HK-2 (cell line): ENCODE measurements at regions not wholly inside any gene's neighbourhood (a gene's known extent, or its start where the extent isn't known, plus 50 kb on each side); places are given as distances from the start of the nearest gene placed in this dataset.
"Not testable (repeated sequence)": the region's sequence is repeated elsewhere in the genome, so short reads cannot be mapped to it uniquely, and the experiment has no call there.

Experiments
- DNase-seq: peaks from one replicate; pipeline ENCODE4 v3.0.0-alpha.2; 2018; ENCODE audit not compliant: unreplicated experiment

DNA sequence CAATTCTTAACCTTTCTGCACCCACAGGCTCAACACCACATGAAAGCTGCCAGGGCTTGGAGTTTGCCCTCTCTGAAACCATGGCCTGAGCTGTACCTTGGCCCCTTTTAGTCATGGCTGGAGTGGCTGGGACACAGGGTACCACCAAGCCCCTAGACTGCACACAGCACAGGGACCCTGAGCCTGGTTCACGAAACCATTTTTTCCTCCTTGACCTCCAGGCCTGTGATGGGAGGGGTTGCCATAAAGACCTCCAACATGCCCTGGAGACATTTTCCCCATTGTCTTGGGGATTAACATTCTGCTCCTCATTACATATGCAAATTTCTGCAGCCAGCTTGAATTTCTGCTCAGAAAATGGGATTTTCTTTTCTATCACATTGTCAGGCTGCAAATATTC is 113.4 kb downstream of the XPNPEP1 start:
- DNase-seq: not testable (repeated sequence)

DNA sequence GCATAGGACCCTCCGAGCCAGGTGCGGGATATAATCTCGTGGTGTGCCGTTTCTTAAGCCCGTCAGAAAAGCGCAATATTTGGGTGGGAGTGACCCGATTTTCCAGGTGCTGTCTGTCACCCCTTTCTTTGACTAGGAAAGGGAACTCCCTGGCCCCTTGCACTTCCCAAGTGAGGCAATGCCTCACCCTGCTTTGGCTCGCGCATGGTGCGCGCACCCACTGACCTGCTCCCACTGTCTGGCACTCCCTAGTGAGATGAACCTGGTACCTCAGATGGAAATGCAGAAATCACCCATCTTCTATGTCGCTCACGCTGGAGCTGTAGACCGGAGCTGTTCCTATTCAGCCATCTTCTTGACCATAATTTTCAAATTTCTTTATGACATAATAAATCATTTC is 122.1 kb downstream of the XPNPEP1 start:
- DNase-seq: not testable (repeated sequence)

DNA sequence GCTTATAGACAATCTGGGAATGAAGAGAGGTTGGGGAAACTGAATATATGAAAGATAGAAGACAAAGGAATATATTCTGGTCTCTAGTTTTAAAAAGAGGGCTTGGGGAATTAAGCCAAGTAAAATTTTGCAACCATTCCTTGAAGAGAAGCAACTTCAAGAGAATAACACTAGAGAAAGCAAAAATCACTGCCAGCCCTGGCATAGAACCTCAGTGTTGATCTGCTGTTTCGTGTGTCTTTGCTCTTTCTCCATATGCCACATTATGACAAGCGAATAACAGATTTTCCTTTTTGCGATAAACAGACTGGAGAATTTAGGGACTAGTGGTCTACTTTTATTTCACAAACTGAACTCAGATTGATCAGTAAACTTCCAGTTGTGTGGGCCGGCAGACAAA is 132.7 kb downstream of the XPNPEP1 start:
- DNase-seq: no peak

DNA sequence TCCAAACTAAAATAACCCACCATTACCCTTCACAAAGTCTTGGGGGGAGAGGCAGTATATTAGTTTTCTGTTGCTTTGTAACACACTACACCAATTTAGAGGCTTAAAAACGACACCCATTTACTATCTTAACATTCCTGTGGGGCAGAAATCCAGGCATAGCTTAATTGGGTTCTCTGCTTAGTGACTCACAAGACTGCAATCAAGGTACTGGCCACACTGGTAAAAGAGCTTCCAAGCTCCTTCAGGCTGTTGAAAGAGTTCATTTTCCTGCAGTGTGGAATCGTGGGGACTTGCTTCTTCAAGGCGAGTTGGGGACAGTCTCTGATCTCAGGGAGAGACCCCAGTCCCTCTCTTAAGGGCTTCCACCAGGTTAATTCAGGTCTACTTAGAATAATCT is 139.1 kb downstream of the XPNPEP1 start:
- no peak for DNase-seq

DNA sequence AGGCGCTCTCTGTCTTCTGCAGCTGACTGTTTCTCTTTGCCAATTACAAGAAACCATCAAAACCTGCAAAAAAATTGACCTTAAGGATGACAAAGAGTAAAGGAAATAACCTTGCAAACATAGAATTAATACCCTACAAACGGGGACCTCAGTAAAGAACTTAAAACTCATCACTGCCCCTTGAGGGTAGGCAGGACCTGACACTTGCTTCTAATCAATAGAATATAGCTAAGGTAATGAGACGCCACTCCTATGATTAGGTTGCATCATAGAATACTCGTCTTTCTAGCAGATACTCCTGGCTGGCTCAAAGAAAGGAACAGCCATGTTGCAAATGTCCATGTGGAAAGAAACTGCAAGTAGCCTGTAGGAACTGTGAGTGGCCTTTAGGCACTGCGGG is 140.0 kb downstream of the XPNPEP1 start:
- DNase-seq: no peak

DNA sequence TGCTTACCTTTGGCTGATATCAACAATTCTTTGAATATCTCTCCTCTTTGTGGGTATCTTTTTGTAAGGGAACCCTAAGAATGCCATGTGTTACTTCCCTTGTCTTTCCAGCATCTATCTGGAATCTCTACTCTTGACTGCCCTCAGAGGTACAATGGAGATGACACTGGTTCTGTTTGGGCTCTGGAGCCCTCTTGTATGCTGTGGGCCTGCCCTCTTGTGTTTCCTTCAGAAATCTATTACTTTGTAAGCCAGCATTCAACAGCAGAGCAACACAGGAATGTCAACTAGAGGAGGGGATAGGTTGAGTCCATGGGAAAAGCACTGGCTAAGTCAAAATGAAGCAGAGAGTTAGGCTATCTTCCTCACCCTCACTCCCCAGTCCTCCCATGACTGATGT is 142.3 kb downstream of the XPNPEP1 start:
- no peak for DNase-seq

DNA sequence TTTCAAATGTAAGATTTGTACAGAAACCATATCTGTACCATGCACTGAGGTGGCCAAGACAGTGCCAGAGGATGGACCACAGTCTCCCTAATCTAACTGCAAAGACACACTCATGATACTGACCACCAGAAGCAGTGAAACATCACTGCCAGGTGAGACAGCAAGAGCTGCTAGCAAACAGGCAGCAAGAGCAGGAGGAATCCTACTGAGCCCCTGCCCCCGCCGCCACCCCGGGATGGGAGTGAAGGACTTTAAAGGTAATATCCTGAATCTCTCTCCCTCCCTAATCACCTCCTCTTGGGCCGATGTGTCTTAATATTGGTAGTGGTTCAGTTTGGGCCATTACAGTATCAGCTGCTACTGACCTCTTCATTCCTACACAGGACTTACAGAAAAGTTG is 144.3 kb downstream of the XPNPEP1 start:
- no peak for DNase-seq

DNA sequence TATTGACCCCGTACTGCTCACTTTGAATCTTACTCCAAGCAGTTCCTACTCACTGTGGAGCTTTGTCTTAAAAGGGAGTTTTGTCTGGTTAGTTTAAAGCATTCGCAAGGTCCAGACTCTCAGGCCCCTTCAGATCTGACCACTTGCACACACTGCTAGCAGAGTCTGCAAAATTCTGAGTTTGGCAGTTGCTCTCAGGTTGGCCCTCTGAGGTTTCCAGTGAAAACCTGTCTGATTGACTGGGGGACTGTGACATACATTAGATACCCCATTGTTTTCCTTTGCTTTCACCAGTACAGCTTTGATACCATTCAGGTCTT is 149.2 kb downstream of the XPNPEP1 start:
- no peak for DNase-seq

DNA sequence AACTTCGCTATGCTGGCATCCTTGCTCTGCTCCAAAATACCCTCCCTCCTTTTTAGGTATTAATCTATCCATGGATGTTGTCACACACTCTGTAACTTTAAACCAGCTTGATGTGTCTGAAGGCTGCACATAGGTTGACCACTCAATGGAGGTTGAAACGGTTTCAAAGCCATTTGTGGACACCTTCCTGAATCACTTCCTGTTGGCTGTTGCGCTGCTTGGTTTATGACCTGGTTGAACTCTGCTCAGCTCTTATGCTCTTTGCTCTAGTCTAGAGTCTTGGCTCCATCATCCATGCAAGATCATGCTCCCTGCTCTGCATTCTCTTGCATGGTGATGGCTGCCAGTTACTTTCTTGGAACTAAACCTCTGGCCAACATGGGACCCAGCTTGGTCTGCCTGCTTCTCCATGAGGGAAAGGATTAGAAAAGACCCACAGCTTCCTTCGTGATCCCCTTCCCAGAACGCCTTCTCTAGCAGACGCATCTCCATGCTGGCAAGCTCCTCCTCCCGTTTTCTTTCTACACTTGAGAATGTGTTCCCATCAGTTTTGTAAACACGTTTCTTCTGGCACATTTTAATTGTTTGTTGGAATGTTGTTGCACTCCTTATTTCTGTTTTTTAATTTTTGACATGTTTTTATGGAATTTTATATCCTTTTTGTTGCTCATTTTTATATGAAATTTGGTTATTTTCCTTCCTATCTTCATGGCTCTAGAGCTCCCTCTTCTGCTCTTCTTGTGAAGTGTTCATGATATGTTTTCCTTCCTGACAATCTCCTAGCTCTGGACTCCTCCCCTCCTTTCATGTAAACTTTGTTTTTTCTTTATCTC is 149.8 kb downstream of the XPNPEP1 start:
- no peak for DNase-seq

DNA sequence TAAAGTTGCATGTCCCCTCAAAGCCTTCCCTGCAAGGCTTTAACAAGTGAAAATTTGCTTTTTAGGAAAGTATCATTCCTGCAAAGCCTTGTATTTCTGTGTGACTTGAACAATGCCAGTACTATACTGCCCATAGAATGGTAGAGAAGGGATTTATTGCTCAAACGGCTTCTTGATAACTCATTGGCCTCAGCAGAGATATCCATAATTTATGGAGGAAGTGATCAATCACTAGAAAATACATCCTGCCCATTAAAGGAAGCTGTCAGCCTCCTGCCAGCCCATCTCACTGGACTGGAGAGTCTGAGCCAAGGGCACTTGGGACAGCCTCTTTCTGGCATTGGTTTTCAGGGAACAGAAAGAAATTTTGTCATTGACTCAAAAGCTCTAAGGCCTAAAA is 152.6 kb downstream of the XPNPEP1 start:
- DNase-seq: no peak

DNA sequence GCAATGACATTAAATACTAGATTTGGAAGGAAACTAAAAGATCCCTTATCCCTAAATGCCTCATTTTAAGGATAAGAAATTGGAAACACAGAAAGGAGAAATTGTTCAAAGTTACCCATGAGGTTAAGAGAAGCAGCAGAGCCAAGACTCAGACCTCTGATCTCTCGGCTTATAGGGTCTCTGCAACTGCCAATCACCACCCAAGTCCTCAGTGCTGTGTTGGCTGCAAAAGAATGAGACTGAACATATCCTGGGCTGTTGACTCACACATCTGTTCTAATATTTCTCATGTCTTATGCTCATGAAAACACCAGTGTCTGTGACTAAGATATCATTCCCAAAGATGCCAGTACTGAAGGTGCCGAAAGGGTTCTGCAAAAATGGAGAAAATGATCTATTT is 153.3 kb downstream of the XPNPEP1 start:
- DNase-seq: no peak

DNA sequence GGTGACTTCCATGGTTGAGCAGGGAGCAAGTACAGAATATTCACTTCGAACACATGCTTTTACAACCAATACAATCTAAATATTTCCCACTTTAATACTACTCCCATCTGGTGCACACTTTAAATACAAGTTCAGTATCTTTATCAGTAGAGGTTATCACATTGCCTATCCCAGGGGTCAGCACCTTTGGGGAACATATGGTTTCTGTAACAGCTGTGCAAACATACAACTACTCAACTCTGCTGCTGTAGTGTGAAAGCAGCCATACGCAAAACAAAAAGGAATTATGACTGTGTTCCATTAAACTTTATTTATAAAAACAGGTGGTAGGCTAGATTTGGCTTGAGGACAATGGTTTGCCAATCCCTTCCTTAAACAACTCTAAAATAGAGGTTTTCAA is 157.5 kb downstream of the XPNPEP1 start:
- no peak for DNase-seq

DNA sequence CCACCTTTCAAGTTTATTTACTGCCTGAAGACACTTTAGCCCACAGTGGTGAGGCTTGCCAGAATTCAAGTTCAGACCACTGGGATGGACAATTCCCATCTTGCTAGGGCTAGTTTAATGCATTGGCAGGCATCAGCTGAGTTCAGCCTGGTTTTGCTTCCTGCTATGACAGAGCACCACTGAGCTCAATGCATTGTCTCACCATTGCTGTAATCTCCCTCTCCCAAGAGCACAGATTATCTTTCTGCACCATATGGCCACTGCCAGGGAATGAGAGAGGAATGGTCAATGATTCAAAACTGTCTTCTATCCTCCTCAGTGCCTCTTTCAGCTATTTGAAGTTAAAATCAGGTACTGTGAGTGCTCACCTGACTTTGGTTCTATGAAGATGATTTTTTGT is 160.8 kb downstream of the XPNPEP1 start:
- DNase-seq: no peak

DNA sequence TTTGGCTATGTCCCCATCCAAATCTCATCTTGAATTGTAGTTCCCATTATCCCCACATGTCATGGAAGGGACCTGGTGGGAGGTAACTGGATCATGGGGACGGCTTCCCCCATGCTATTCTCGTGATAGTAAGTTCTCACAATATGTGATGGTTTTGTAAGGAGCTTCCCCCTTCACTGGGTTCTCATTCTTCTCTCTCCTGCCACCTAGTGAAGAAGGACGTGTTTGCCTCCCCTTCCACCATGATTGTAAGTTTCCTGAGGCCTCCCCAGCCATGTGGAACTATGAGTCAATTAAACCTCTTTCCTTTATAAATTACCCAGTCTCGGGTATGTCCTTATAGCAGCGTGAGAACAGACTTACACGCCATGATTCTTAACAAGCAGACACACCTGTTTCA is 165.6 kb downstream of the XPNPEP1 start:
- not testable (repeated sequence) for DNase-seq

DNA sequence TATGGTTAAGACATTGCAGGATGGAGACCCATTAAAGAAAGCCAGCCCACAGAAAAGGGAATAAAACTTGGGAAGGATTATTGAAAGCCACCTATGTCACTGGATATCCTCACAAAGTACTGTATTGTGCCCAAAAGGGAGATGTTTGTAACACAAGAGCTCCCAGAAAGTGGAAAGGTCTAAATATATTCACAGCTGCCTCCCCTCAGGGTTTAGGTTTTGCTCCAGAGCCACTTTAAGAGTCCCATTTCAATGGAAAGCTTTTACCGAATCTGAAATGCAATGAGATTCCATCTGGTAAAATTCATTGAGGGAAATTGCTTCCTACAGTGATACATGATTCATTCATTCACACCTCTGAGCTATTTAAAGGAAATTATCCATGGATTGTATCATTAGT is 176.4 kb downstream of the XPNPEP1 start:
- no peak for DNase-seq

DNA sequence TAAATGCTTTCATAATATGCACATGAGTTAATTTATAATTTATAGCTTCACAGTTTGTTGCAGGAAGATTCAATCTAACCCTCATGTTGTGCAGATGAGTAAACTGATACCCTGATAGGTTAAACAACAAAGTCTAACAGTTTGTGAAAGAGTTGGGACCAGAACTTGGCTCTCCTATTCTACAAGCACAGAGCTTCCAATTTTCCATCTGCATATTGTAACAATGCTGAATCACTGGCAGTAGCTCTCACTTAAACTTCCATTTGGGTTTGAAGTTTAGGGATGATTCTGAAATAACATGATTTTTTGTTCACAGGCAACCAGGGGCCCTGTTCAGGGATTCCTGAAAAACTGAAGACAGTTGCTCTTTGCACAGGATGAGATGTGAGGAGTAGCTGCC is 179.3 kb downstream of the XPNPEP1 start:
- no peak for DNase-seq

DNA sequence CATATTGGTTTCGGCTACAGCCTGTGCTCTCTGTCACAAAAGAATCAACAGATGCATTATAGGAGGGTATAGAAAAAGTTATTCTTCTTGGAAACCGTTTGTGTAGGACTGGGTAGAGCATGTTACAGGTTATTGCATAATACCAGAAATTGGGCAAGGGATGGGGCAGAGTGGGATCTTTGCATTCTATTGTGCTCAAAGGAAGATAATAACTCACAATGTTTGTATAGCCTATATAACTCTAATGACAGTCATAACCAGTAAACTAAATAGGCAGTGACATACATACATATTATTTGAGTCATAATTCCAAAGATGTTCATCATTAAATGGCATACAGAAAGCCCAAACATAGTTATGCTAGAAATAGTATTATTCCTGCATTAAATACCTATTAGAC is 179.7 kb downstream of the XPNPEP1 start:
- DNase-seq: no peak

DNA sequence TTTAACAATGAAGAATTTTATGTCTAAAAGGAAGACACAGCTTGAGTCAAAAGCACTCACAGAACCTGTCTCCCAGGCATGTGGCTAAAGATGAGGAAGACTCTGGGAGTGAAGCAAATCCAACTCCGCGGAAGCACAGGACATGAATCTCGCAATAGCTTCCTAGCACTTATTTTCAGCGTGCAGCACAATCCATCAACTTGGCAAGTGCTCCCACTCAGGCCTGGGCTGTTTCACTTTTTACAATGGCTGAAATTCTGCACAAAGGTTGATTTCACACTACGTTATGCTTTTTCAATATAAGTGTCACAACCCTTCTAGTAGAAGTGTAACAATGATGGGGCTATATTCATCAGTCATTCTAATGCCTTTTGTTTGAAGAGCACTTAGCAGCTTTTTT is 180.2 kb downstream of the XPNPEP1 start:
- no peak for DNase-seq

DNA sequence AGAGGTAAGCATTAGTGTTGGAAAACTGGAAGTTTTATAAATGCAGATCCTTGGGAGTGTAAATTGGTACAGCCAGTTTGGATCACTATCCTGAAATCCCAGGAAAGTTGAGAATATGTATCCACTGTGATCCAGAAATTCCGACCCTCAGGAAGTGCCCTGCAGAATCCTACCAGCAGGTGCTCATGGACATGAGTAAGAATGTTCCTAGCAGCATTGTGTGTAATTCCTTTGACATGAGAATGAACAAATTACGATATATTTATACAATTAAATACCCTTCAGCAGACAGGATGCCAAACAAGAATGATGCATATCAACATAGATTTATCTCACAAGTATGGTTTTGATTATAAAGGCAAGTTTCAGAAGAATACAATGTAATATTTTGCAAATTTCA is 181.6 kb downstream of the XPNPEP1 start:
- DNase-seq: no peak

DNA sequence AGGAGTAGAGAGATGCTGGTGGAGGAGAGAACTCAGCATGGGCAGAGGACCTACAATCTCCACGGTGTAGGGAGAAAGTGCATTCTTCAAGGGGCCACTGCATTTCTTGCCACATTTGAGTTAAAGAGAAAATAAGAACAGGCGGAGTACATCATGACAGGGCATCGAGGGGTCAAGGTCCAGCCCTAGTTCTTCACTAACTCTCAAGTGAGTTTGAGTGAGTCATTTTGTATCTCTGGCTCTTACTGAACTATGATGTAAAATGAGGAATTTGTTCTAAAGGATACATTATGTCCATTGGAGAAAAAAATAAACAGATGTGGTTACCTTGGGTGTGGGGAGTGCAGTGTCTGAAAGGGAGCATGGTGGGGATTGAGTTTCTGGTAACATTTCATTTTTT is 182.9 kb downstream of the XPNPEP1 start:
- DNase-seq: no peak

DNA sequence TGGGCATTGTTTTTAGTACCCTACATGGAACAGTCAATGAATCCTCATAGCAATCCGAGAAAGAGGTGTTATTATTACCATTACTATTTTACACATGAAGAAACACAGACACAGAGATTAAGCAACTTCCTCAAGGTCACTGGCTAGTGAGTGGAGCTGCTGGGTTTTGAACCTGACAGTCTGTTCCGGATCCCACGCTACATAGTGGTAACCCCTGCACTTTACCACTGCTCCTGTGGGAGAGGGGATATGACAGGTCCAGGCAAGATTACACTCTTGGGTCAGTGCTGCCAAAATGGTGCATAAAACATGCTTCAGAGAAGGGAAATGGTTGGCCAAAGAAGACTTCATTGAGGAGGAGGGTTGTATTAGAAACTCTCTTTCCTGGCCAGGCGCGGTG is 185.7 kb downstream of the XPNPEP1 start:
- DNase-seq: no peak

DNA sequence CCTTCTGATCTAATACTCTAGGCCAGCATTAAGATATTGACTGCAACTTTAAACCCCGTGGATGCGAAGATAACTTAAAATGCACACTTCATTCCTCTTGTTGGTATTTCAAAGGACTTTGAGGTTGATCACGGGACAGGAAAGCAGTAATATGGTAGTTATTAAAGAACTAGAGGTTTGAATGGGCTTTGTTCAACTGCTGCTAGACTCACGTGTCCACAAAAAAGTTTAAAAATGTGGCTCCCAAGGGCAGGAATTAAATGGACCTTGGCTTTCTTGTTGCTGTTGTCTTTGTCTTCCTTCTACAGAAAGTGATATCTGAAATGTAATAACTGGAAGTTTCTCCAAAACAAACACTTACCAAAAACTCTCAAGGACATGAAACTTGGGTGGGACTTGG is 186.3 kb downstream of the XPNPEP1 start:
- DNase-seq: no peak

DNA sequence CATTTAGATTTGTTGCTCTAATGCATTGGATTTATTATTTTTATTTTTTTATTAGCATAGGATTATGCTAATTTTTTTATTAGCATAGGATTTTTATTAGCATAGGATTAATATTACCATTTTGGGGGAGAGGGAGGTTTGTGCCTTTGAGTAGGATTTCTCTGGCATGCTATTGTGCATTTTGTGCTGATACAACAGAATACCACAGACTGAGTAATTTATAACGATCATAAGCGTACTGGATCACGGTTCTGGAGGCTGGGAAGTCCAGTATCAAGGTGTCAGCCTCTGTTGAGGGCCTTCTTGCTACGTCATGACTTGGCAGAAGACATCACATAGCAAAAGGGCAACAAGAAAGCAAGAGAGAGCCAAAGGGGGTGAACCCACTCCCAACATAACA is 187.5 kb downstream of the XPNPEP1 start:
- no peak for DNase-seq

DNA sequence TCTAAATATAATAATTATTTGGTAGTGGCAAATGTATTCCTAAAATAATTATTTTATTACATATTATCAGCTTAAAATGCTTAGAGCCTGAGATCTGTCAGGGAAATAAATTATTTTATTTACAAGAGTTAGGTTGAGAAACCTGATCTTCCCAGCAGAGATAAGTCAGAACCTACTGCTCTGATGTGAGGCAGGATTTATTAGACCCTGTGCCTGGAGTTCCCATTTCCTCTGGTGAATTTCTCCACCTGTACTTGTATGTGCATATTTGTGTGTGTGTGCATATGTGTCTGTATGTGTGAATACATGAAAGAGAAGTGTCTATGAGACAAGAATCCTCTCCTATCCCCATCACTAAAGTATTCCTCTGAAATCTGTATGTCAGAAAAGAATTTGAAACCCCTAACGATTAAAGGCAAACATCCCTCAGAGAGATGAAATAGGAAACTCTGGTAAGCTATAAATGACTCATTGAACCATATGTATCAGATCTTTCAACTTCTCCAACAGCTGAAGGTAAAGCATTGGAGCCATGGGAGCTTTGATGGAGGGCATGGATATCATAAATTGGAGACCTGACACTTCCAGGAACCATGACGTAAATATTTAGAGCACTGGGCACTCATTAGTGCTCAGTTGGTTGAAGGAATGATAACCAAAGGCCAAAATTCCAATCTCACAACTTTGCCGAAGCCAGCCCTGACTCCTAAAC is 190.9 kb downstream of the XPNPEP1 start:
- no peak for DNase-seq
